Stimulated activated CD4-positive, alpha-beta T cell treated with anti-CD3 and anti-CD28 coated beads, Interleukin-1b, Interleukin-23, amount 100 ng/mL, for 24 hours (primary cell): ENCODE measurements at regions not wholly inside any gene's neighbourhood (a gene's known extent, or its start where the extent isn't known, plus 50 kb on each side); places are given as distances from the start of the nearest gene placed in this dataset.

ENCODE experiments used
- DNase-seq, 4 experiments: peaks; one replicate each; pipeline ENCODE4 v3.0.0-alpha.2; 2020; ENCODE audit warnings: low read depth in 4 of 4, low spot score in 1 of 4

GRCh38 chr2:151037434-151037833, 224.2 kb downstream of the RBM43 start:
- DNase-seq = no peak

GRCh38 chr2:151033271-151034248, 228.1 kb downstream of the RBM43 start:
- DNase-seq = no peak

- no peak for DNase-seq
These were observed 228.9 kb downstream of the RBM43 start for GRCh38 chr2:151032741-151033191.

GRCh38 chr2:151030663-151031230, 230.9 kb downstream of the RBM43 start:
- no peak for DNase-seq

- DNase-seq = no peak
These were observed 232.1 kb downstream of the RBM43 start for GRCh38 chr2:151029406-151030157.

- DNase-seq = no peak
These were observed 232.9 kb downstream of the RBM43 start for GRCh38 chr2:151028691-151029176.

- DNase-seq = no peak
These were observed 234.5 kb downstream of the RBM43 start for GRCh38 chr2:151027151-151027550.

GRCh38 chr2:151025816-151026215, 235.8 kb downstream of the RBM43 start:
- no peak for DNase-seq

GRCh38 chr2:151024696-151025251, 236.9 kb downstream of the RBM43 start:
- DNase-seq = no peak

- DNase-seq = no peak
These were observed 239.8 kb downstream of the RBM43 start for GRCh38 chr2:151021747-151022452.

GRCh38 chr2:151020411-151020810, 241.3 kb downstream of the RBM43 start:
- no peak for DNase-seq

GRCh38 chr2:151009437-151010175, 252.1 kb downstream of the RBM43 start:
- DNase-seq = no peak

GRCh38 chr2:151007365-151007764, 254.3 kb downstream of the RBM43 start:
- no peak for DNase-seq

- DNase-seq = no peak
These were observed 258.6 kb downstream of the RBM43 start for GRCh38 chr2:151002959-151003600.

- no peak for DNase-seq
These were observed 263.8 kb downstream of the RBM43 start for GRCh38 chr2:150997702-150998440.

- no peak for DNase-seq
These were observed 264.6 kb downstream of the RBM43 start for GRCh38 chr2:150997066-150997465.

GRCh38 chr2:150994076-150994475, 267.6 kb downstream of the RBM43 start:
- no peak for DNase-seq

- no peak for DNase-seq
These were observed 271.7 kb downstream of the RBM43 start for GRCh38 chr2:150989969-150990368.

- DNase-seq = no peak
These were observed 275.9 kb downstream of the RBM43 start for GRCh38 chr2:150985741-150986140.
